Cardiac fibroblast (primary cell): ENCODE measurements at regions not wholly inside any gene's neighbourhood (a gene's known extent, or its start where the extent isn't known, plus 50 kb on each side); places are given as distances from the start of the nearest gene placed in this dataset.

Experiments used
- DNase-seq, 2 donors: peaks; one replicate each; pipeline versions ENCODE4 v3.0.0 to v3.0.0-alpha.2; 2010; ENCODE audit warnings: low read depth in 2 of 2
- H3K4me3 ChIP-seq, 2 donors: replicated peaks in 1 of 2; 1 replicate in 1 of 2; 2 replicates in 1 of 2; pipeline ENCODE4 v1.5.1; 2011; ENCODE audit warnings: low read depth in 2 of 2, low read length in 2 of 2, mild to moderate bottlenecking in 2 of 2, moderate library complexity in 1 of 2
- TF ChIP-seq, protein P1 (sequence below): IDR thresholded peaks from one replicate; pipeline ENCODE4 v1.5.1; 2011; ENCODE audit warnings: low read depth, mild to moderate bottlenecking, low read length, inconsistent platforms

DNA sequence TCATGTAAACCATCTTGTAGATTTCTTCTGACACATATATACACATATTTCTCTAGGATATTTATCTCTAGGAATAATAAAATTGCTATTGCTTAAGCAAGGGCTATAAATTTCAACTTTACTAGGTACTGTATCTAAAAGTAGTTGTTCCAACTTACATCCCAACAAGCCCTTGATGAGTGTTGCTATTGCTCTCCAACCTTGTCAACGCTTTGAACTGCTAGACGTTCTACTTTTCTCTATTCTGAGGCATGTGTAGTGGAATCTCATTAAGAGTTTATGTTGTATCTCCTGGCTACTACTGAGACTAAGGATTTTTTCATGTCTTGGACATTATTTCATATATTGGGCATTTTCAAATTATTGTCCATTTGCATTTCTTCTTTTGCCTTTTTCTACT lies 321.5 kb upstream of the SOX5 start:
- H3K4me3 ChIP-seq: no peak overlapping the region
- no peak for DNase-seq
- TF ChIP-seq, protein P1, sequence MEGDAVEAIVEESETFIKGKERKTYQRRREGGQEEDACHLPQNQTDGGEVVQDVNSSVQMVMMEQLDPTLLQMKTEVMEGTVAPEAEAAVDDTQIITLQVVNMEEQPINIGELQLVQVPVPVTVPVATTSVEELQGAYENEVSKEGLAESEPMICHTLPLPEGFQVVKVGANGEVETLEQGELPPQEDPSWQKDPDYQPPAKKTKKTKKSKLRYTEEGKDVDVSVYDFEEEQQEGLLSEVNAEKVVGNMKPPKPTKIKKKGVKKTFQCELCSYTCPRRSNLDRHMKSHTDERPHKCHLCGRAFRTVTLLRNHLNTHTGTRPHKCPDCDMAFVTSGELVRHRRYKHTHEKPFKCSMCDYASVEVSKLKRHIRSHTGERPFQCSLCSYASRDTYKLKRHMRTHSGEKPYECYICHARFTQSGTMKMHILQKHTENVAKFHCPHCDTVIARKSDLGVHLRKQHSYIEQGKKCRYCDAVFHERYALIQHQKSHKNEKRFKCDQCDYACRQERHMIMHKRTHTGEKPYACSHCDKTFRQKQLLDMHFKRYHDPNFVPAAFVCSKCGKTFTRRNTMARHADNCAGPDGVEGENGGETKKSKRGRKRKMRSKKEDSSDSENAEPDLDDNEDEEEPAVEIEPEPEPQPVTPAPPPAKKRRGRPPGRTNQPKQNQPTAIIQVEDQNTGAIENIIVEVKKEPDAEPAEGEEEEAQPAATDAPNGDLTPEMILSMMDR: no peak

DNA sequence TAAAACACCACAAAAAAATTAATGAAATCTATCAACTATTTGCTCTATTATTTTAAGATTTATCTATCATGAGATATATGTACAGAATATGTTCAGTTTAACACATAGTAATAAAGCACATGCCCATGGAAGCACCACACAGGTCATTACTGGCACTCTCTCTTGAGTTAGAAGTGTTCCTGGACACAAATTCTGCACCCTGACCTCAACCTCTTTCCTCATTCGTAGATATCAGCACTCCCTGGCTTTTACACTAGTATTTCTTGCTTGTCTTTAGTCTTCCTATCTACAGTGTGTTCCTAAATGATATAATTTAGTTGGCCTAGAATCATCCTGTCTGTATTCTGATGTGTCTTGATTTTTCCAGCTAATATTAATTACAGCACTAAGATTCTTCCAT lies 321.0 kb upstream of the SOX5 start:
- H3K4me3 ChIP-seq: no peak overlapping the region
- DNase-seq: no peak
- TF ChIP-seq, protein P1: no peak

DNA sequence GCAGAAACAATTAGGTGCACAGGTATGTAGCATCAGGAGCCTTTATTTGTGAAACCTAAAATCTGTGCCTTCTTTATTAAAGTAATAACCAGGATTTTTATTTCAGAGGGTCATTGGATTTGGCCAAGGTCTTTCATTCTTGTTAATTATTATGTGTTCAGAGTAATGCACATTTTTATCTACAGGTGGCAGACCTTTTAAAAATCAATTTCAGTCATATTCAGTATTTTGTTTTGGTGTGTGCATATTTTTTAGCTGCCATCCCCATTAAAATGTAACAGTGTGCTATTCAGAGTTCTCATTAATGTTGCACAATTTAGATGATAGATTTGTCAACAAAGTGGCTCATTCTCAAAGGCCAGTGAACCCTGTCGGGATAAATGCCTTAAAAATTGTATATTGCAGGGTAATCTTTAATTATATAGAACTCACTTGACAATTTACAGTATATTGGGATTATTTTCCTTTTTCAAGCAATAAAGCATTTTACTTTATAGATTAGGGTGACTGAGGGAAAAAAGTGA lies 319.3 kb upstream of the SOX5 start:
- TF ChIP-seq, protein P1: no peak
- no peak overlapping the region for H3K4me3 ChIP-seq
- DNase-seq: no peak

DNA sequence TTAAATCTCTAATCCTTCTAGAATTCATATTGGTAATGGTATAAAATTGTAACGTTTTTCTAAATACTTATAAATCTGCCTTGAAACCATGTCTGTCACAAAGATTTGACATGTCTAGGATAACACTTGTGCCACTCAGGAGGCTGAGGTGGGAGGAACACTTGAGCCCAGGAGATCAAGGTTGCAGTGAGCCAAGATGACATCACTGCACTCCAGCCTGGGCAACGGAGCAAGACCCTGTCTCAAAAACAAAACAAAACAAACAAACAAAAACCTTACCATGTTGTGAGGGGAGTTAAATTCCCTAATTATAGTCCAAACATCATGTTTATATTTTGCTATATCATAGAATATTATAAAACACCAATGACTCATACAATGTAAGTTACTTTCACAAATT lies 317.5 kb upstream of the SOX5 start:
- TF ChIP-seq, protein P1: no peak
- no peak overlapping the region for H3K4me3 ChIP-seq
- DNase-seq: no peak

DNA sequence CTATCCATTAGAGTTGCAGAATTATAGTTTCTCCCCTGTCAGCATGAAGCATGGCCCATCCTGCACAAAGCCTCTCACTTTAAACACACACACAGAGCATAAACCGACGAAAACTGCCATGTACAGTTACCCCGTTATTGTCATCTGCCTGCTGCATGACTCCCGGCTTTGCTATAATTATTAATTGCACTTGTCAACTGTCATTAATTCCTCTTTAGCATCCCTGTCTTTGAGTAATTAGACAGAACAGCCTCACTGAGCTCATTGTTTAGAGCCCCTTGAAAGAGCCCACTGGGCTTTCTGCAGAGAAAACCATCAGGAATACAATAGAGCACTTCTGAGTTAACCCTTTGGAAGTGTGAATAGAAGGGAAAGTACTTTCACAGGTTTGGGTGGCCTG lies 307.2 kb upstream of the SOX5 start:
- TF ChIP-seq, protein P1: no peak
- H3K4me3 ChIP-seq: no peak overlapping the region
- DNase-seq: no peak

DNA sequence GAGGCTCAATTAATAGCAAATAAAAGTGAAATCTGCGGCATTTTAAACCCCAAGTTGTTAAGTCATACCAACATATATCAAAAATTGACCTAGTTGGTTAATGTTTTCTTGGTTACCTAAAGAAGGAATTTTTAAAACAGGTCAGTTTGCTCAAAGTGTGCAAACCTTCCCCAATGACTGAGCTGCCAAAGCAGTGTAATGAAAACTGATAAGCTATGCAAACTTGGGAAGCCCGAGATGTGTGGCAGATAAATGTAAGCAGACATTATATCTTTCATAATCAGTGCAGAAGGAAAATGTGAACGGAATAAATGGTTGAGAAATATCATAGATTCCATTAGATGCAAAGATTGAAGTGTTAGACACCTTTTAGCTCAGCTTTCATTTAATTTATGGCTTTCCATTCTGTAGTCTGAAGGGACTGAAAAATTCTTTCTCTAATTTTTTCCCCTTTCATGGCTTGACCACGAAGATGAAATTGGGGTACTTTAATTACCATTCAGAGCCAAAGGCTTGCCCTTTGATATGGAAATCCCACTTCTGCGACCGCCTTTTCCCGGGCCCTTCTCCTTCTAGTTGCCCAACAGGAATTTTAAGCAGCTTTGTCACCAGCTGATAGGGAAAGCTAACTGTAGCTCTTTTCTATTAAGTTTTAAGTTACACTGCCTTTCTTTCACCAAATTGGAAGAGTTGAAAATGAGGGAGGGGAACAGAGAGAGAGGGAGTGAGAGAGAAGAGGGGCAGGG lies 306.6 kb upstream of the SOX5 start:
- no peak overlapping the region for H3K4me3 ChIP-seq
- no peak for DNase-seq
- TF ChIP-seq, protein P1: no peak
